Left cardiac atrium (tissue), 4 donors: ENCODE measurements at regions not wholly inside any gene's neighbourhood (a gene's known extent, or its start where the extent isn't known, plus 50 kb on each side); places are given as distances from the start of the nearest gene placed in this dataset.

Experiments used
- ATAC-seq, 2 donors: fragments of 200-7000 bp; cut with Tn5 transposase; one replicate each; pipeline ENCODE4 v1.9.1; 2020; ENCODE audit warnings: mild to moderate bottlenecking in 2 of 2, moderate library complexity in 2 of 2
- DNase-seq: peaks from one replicate; pipeline ENCODE4 v3.0.0-alpha.2; 2020
- intact Hi-C, 2 donors: fragments of 100-400 bp; cut with DNase I; formaldehyde crosslinking; loops; one replicate each; pipeline versions ENCODE4 v1.14.1 to v1.15.1; 2022 to 2023
- donor health status: DM: no; HTN: yes; CAD: no.
- donor health status: DM: no; HTN: yes; CAD: no; lungs with severe emphysema.
- donor health status: DM: yes; HTN: yes; CAD: no.
- donor health status: Dilated cardiomyopathy.

- DNase-seq (no peak), ATAC-seq (peak; percentile 58 to 94)
- intact Hi-C loops = no loop called here
Observed at GRCh38 chr11:128210148-128210940, 377.0 kb downstream of the ETS1 start.

GRCh38 chr11:128209138-128209435 is 378.3 kb downstream of the ETS1 start:
- no peak for DNase-seq
- intact Hi-C loops = no loop called here
- no peak for ATAC-seq

- intact Hi-C loops = no loop called here
- DNase-seq = peak; percentile 41
- peak; percentile 86 to 88 for ATAC-seq
Observed at GRCh38 chr11:128208329-128209137, 378.8 kb downstream of the ETS1 start.

- intact Hi-C loops = no loop called here
- ATAC-seq (peak; percentile 16 to 34), DNase-seq (no peak)
Observed at GRCh38 chr11:128207861-128208321, 379.5 kb downstream of the ETS1 start.

- intact Hi-C loops = no loop called here
- ATAC-seq (no peak), DNase-seq (no peak)
Observed at GRCh38 chr11:128206461-128206860, 380.9 kb downstream of the ETS1 start.

- intact Hi-C loops = no loop called here
- ATAC-seq (no peak), DNase-seq (no peak)
Observed at GRCh38 chr11:128205796-128206195, 381.6 kb downstream of the ETS1 start.

GRCh38 chr11:128204898-128205297 is 382.5 kb downstream of the ETS1 start:
- ATAC-seq (no peak), DNase-seq (no peak)
- intact Hi-C loops = no loop called here

GRCh38 chr11:128201801-128202200 is 385.6 kb downstream of the ETS1 start:
- ATAC-seq (no peak), DNase-seq (no peak)
- intact Hi-C loops = no loop called here

- intact Hi-C loops = no loop called here
- ATAC-seq = no peak
Observed at GRCh38 chr11:128201009-128201408, 386.3 kb downstream of the ETS1 start.

GRCh38 chr11:128200467-128200866 is 386.9 kb downstream of the ETS1 start:
- ATAC-seq (no peak), DNase-seq (no peak)
- intact Hi-C loops = no loop called here

More at GRCh38 chr11:128201009-128201408, 386.3 kb downstream of the ETS1 start:
- DNase-seq = no peak

GRCh38 chr11:128198216-128198772 is 389.1 kb downstream of the ETS1 start:
- ATAC-seq (no peak), DNase-seq (no peak)
- intact Hi-C loops = no loop called here

- ATAC-seq (no peak), DNase-seq (no peak)
- intact Hi-C loops = no loop called here
Observed at GRCh38 chr11:128196235-128196634, 391.1 kb downstream of the ETS1 start.

GRCh38 chr11:128195756-128196155 is 391.6 kb downstream of the ETS1 start:
- intact Hi-C loops = no loop called here
- DNase-seq = no peak
- ATAC-seq = no peak

- ATAC-seq (peak in 1 of 2 donors; percentile 68), DNase-seq (no peak)
- intact Hi-C loops = no loop called here
Observed at GRCh38 chr11:128195057-128195751, 392.2 kb downstream of the ETS1 start.

- no peak for DNase-seq
- intact Hi-C loops = no loop called here
- ATAC-seq = no peak
Observed at GRCh38 chr11:128194216-128194615, 393.1 kb downstream of the ETS1 start.

- ATAC-seq = no peak
- intact Hi-C loops = no loop called here
- no peak for DNase-seq
Observed at GRCh38 chr11:128193615-128194014, 393.7 kb downstream of the ETS1 start.

GRCh38 chr11:128190312-128190711 is 397.0 kb downstream of the ETS1 start:
- DNase-seq (no peak), ATAC-seq (no peak)
- intact Hi-C loops = no loop called here

GRCh38 chr11:128189823-128190222 is 397.5 kb downstream of the ETS1 start:
- intact Hi-C loops = no loop called here
- ATAC-seq = no peak
- no peak for DNase-seq

- intact Hi-C loops = no loop called here
- no peak for DNase-seq
- peak in 1 of 2 donors; percentile 18 for ATAC-seq
Observed at GRCh38 chr11:128188346-128189004, 398.9 kb downstream of the ETS1 start.
